HT-29 (cell line): ENCODE measurements at regions not wholly inside any gene's neighbourhood (a gene's known extent, or its start where the extent isn't known, plus 50 kb on each side); places are given as distances from the start of the nearest gene placed in this dataset.
"Not testable (repeated sequence)": the region's sequence is repeated elsewhere in the genome, so short reads cannot be mapped to it uniquely, and the experiment has no call there.

Source experiments
- DNase-seq: peaks from one replicate; pipeline ENCODE4 v3.0.0-alpha.2; 2015; ENCODE audit warnings: low spot score

DNA sequence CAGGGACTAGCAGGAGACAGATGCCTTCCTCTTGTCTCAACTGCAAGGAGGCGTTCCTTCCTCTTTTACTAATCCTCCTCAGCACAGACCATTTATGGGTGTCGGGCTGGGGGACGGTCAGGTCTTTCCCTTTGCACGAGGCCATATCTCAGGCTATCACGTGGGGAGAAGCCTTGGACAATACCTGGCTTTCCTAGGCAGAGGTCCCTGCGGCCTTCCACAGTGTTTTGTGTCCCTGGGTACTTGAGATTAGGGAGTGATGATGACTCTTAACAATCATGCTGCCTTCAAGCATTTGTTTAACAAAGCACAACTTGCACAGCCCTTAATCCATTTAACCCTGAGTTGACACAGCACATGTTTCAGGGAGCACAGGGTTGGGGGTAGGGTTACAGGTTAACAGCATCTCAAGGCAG is 1238.6 kb downstream of the OLFM4 start:
- not testable (repeated sequence) for DNase-seq

DNA sequence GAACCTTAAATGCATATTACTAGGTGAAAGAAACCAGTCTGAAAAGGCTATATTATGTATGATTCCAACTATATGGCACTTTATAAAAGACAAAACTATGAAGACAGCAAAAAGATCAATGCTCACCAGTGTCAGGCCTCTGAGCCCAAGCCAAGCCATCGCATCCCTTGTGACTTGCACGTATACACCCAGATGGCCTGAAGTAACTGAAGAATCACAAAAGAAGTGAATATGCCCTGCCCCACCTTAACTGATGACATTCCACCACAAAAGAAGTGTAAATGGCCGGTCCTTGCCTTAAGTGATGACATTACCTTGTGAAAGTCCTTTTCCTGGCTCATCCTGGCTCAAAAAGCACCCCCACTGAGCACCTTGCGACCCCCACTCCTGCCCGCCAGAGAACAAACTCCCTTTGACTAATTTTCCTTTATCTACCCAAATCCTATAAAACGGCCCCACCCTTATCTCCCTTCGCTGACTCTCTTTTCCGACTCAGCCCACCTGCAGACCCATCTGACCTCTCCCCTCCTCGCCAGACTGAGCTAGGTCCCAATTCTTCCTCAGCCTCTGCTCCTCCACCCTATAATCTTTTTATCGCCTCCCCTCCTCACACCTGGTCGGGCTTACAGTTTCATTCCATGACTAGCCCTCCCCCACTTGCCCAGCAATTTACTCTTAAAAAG is 1239.5 kb downstream of the OLFM4 start:
- DNase-seq, result not testable (repeated sequence)

DNA sequence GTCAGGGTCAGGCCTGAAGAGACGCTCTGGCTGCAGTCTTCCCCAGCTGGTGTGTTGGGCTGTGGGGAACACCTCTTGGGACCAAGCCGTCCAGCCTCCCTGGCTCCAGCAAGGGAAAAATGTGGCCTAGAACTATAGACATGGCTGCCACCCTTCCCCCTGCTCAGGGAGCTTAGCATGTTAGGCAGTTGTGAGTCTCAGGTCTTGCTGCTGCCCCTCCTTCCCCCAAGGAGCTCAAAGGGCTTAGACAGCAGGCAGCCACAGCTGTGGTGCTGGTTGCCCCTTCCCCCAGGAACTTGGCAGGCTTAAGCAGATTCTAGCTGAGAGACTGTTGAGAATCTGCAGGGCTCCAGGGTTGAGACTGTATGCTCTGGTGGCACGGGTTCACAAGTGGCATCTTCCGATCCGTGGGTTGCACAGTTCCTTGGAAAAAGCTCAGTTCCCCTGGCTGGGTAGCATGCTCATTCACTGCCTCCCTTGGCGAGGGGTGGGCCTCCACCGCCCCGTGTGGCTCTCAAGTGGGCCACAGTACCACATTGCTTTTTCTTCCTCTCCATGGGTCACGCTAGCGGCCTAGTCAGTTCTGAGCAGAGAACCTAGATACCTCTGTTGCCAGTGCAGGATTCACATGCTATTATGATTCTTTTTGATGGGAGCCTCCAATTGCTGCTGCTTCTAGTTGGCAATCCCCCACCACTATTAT is 1258.6 kb downstream of the OLFM4 start:
- DNase-seq, result no peak

DNA sequence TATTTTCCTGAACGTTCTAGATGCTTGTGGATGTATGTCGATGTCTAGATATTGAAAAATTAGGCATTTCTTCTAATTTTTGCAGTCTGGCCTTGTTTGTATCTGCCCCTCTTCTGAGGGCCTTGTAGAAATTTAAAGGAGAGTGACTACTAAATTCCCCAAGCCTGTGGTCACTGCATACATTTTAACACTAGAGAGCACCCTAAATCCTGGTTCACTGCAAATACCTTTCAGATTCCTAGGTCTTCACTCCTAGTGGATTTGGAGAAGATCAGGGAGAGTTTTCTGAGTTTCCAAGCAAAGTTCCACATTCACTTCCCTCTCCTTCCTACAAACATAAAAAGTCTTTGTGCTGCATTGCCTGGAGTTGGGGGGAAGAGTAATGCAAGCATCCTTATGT is 1272.5 kb downstream of the OLFM4 start:
- no peak for DNase-seq

DNA sequence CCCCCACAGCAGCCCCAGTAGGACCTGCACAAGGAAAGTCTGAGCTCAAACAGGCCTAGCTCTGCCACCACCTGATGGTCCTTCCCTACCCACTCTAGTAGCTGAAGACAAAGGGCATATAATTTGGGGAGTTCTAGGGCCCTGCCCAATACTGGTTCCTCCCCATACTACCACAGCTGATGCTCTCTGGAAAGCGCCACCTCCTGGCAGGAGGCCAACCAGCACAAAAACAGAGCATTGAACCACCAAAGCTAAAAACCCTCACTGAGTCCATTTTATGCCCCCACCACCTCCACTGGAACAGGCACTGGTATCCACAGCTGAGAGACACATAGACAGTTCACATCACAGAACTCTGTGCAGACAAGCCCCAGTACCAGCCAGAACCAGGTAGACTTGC is 1276.8 kb downstream of the OLFM4 start:
- no peak for DNase-seq

DNA sequence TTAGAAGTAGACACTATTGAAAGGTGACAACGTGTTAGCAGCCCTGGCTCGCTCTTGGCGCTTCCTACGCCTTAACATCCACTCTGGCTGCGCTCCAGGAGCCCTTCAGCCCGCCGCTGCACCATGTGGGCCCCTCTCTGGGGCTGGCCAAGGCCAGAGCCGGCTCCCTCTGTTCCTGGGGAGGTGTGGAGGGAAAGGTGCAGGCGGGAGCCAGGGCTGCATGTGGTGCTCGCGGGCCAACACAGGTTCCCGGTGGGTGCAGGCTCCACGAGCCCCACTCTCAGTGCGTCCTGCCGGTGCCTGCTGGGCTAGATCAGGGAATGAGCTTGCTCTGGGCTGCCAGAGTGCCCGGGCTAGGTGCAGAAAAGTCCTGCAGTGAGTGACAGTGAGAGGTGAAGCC is 1284.3 kb downstream of the OLFM4 start:
- no peak for DNase-seq

DNA sequence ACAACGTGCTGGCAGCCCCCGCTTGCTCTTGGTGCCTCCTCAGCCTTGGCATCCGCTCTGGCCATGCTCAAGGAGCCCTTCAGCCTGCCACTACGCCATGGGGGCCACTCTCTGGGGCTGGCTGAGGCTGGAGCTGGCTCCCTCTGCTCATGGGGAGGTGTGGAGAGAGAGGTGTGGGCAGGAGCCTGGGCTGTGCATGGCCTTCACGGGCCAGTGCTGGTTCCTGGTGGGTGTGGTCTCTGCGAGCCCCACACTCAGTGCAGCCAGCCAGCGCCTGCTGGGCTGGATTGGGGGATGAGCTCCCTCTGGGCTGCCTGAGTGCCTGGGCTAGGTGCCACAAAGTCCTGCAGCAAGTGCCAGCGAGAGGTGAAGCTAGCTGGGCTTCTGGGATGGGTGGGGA is 1289.1 kb downstream of the OLFM4 start:
- DNase-seq, result no peak

DNA sequence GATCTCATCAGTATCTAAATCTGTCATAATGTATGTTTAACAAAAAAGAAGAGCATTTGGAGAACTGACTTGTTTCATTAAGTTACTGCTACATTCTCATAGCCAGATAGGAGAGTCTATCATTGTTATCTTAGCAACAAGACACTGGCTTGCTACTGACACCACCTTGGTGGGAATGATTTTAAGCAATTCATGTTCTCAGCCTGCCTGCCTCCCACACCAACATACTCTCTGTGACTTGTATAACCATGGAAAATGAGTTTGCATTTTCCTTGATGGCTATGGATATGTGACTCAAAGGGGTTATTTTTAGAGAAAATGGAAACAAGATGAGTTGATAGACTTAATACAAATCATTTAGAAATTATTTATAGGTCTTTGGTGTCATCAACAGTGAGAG is 1308.9 kb downstream of the OLFM4 start:
- DNase-seq, result no peak

DNA sequence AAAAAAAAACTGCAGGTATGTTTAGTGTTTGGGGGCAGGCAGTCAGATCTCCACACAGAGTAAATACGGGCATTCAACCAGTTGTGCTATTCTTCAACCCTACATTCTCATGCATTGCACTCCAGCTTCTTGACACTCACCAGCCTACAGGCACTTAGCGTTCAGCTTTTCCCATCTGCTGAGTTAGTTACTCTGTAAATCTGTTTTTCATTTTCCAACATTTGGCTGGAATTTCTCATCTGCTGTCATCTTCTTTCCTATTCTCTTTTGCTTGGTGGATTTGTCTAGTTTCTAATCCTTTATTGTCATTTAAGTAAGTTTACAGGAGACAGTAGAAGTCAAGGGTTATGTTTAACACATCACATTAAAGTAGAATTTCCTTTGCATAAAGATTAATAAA is 1318.9 kb downstream of the OLFM4 start:
- DNase-seq, result no peak

DNA sequence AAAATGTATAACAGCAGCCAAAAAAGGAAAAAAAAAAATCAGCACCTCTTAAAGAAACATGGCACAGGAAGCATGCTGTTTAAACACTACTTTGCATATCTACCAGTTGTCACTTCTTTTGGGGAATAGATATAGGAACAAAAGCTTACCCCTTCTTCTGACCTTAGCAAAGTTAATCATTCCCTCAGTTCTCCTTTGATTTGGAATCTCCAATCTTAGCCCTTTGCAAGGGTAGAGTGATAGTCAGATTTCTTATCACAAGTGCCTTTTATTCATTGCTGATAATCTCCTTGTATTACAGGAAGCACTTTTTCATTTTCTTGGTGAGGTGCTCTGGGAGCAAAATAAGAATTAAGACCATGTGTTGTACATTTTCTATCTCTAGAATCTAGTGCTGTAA is 1327.6 kb downstream of the OLFM4 start:
- DNase-seq, result no peak

DNA sequence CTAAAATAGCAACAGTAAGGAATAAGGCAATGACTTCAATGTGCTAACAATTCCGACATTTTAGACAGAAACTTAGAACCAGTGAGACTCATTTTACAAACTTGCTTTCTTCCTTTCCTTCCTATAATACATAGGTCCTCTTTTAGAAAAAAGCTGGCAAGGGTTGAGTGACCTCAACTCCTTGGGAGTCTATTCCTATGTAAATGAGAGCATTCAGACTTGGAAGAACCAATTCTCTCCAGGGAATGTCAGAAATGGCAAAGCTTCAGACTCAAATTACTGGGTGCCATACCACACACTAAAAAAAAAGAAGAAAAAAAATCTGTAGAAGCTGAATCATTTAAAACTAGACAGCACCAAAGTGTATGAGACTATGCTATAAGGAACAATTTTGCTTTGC is 1328.2 kb downstream of the OLFM4 start:
- no peak for DNase-seq

DNA sequence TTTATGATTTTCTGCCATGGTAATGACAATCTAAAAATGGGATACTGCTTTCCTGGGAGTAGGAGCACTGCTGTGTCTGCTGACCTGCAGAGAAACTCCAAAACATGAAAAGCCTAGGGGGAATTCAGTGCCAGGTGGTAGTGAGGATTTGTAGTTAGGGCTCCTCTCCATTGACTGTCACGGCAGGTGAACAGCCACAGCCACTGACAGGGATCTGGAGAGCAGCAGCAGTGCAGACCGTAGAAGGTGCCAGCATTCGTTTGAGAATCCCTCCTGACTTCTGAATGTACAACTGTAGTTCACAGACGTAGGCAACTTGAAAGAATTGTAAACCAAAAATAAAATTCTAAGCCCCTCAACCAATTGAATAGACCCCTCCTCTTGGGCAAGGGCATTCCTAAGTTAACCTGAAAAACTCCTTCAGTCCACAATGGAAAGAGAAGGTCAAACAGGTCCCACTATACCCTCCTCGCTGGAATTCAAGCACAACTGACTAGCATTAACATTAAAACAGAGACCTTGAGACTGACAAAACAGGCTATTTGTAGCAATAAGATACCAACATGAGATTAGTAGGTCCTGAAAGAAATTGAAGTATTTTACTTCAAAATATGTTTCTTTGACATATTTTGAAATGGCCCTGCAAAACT is 1328.8 kb downstream of the OLFM4 start:
- DNase-seq, result no peak

DNA sequence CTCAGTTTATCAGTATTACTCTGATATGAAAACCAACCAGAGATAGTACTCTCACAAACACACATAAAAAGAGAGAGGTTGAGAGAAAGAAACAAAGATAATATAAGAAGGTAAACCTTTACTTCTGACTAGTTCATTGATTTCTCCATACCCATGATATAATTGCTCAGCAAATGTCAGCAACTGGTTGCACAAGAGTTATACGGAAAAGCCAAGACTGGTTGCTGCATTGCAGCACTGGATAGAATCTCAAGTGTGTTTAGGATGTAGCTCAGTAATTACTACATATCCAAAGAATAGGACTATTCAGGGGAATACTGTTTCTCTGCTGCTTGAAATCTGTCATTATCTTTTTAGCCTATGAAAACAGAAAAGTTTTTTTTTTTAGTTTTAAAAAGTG is 1332.8 kb downstream of the OLFM4 start:
- DNase-seq, result no peak

DNA sequence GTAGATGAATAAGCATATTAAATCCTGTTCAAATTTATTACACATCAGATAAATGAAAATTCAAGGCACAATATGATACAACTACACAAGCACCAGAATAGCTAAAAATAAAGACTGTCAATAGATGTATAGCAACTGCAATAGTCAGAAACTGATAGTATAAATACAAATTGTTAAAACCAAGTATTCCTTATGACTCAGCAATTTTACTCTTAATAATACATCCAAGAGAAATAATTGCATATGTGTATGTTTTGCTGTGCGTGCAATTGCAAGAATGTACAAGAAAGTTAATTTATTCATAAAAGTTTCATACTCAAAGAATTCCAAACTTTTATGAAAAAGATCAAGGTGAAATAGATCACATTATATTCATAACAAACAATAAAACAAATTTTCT is 1338.1 kb downstream of the OLFM4 start:
- DNase-seq, result no peak

DNA sequence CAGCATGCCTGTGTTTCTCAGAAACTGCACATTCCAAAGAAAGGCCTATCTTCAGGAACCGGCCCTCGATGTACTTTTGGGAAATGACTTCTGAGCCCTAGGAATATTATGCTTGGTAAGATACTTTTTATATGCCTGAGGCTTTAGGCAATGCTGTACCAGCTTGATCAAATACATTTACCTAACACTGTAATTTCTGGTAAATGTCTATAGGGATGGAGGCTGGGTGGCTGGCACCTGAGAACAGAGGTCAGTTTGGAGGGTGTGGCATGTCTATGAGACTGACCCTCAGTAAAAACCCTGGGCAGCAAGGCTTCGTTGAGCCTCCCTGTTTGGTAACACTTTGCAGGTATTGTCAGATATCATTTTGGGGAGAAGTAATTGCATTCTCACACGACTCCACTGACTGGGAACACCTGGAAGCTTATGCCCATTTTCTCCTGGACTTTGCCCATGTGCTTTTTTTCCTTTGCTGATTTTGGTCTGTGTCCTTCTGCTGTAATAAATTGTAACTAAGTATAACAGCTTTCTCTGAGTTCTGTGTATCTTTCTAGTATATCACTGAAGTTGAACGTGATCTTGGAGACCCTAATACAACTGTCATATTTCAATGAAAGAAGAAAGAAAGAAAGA is 1339.1 kb downstream of the OLFM4 start:
- no peak for DNase-seq

DNA sequence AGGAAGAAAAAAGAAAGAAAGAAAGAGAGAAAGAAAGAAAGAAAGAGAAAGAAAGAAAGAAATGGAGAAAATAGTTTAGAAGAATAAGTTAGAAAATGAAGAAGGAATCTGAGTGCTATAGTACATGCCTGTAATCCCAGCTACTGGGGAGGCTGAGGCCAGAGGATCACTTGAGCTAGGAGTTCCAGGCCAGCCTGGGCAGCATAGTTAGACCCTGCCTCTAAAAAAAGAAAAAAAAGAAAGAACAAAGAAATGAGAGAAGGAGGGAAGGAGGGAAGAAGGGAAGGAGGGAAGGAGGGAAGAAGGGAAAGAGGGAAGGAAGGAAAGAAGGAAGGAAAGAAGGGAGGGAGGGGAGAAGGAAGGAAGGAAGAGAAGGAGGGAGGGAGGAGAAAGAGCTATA is 1339.8 kb downstream of the OLFM4 start:
- no peak for DNase-seq

DNA sequence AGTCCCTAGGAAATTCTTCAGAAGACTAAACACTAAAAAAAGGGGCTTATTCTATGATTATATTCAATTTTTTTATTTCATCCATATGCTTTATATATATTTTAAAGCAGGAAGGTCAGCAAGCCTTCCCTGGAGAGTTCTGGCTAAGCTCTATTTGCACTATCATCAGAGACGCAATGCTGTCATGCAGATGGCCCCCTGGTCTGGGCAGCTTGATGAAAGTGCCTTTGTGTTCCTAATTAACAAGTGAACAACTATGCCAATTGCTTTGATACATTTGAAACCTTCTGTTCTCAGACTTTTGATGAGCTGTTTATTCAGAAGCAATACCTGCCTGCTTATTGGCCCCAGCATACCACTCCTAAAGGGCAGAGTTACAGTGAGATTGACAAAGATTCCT is 1344.6 kb downstream of the OLFM4 start:
- DNase-seq, result no peak

DNA sequence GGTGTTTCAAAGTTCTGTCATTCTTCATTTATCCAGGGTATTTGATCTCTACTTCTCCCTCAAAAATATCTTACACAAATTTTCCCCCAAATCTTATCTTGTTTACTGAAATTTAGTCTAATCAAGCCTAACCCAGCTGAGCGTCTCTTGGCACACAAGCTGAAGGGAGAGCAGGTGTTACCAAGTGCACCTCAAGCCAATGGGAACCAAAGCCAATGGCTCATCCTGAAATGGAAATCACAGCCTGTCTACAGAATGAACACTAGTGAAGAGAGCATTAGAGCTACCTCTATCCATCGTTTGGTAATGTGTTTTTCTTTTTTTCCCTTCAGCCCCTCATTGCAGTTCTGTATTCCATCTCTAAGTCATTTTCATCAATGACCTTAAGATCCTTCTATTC is 1350.8 kb downstream of the OLFM4 start:
- DNase-seq, result no peak

DNA sequence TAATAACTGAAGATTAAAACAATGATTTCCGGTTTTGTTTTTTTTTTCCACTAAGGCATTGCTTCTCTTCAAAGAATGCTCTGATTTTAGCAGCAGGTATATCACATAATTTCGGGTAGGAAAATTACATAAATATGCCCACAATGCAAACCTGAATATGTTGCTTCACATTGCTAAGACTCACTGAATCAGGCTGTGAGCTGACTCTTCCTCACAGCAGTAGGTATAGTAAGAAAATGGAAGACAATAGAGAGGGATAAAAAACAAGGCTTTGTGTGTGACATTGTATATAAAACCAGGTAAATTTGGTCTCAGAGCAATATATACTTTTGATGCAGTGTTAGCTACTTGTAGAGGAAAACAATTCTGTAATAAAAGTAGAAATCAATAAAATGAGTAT is 1355.0 kb downstream of the OLFM4 start:
- DNase-seq, result no peak

DNA sequence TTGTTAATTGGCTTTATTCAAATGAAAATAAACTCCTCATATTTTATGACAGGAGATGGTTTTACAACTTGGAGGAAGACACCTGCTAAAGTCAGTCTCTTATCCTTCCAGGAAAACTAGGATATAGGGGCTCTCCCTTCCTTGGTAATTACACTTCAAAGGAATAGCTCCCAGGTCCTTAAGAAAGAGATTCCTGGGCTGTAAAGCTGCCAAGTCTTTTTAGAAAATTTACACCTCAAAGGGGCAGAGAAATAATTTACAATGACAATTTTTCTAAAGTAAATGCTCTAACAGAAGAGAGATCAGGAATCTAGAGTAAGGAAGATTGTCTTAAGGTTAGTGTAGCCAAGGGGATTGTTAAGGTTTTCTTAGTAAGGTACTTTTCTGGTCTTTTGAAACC is 1359.0 kb downstream of the OLFM4 start:
- no peak for DNase-seq

DNA sequence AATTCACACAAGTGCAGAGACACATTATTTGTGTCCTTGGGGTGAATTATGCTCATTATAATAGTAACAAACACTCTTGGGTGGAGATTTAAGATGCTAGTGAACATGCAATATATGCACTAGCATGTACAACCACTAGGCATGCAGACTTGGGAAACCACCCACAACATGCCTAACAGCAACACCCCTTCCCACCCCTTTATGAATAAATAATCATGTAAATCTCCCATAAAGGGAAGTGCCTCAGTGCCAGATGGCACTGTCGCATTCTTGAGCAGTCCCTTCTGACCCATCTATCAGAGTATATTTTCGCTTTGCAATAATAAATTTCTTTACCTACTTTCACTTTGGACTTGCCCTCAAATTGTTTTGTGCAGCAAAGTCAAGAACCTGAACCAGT is 1362.2 kb downstream of the OLFM4 start:
- DNase-seq, result no peak

DNA sequence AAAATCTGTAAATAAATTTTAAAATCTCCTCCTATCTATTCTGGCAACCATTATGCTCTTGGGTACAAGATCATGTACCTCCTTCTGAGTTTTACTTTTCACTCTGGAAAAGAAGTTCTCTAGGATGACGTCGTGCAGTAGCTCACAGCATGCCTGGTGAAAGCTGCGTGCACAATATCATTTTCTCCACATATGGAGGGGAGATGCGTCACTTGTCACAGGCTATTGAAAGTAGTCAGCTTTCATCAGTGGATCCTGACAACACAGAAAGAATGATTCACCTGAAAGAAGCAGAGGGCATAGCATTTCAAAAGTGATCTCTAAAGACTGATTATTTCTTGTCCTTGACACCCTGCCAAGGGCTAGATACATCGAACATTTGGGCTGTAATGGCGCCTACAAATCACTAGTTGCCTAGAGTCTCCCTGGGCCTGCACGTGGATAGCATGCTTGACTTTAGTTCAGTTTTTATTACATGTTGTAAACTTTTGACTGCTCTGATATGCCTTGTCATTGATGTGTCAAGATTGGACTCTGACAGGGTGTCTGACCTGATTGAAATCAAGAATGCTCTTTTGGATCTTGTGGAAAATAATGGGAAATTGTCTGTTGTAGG is 1365.6 kb downstream of the OLFM4 start:
- no peak for DNase-seq
